G401 (cell line): ENCODE measurements at regions not wholly inside any gene's neighbourhood (a gene's known extent, or its start where the extent isn't known, plus 50 kb on each side); places are given as distances from the start of the nearest gene placed in this dataset.

Experiments
- DNase-seq: peaks from one replicate; pipeline ENCODE4 v3.0.0-alpha.2; 2015; ENCODE audit warnings: low spot score
- in situ Hi-C: cut with HindIII; loops from 2 replicates; pipeline ENCODE4 v1.10.0; 2016; ENCODE audit warnings: low sequenced_read_pairs, mixed read lengths

GRCh38 chr12:105453316-105453715, 122.8 kb downstream of the C12orf75 start:
- in situ Hi-C loops = no loop called here

GRCh38 chr12:105454688-105455087, 124.2 kb downstream of the C12orf75 start:
- no peak for DNase-seq
- in situ Hi-C loops = no loop called here

More at GRCh38 chr12:105453316-105453715, 122.8 kb downstream of the C12orf75 start:
- no peak for DNase-seq

GRCh38 chr12:105455261-105455660, 124.8 kb downstream of the C12orf75 start:
- DNase-seq = no peak
- in situ Hi-C loops = no loop called here

- peak; percentile 63 for DNase-seq
- in situ Hi-C loops = no loop called here
These were observed 126.5 kb downstream of the C12orf75 start for GRCh38 chr12:105457026-105457425.

- in situ Hi-C loops = no loop called here
- no peak for DNase-seq
These were observed 129.4 kb downstream of the C12orf75 start for GRCh38 chr12:105459760-105460330.

GRCh38 chr12:105461271-105461943, 130.9 kb downstream of the C12orf75 start:
- in situ Hi-C loops = no loop called here
- no peak for DNase-seq

GRCh38 chr12:105461944-105462762, 131.7 kb downstream of the C12orf75 start:
- in situ Hi-C loops = no loop called here

GRCh38 chr12:105462831-105463230, 132.3 kb downstream of the C12orf75 start:
- in situ Hi-C loops = no loop called here
- no peak for DNase-seq

More at GRCh38 chr12:105461944-105462762, 131.7 kb downstream of the C12orf75 start:
- DNase-seq = no peak

- in situ Hi-C loops = no loop called here
These were observed 133.9 kb downstream of the C12orf75 start for GRCh38 chr12:105464406-105464805.

GRCh38 chr12:105466231-105466900, 135.9 kb downstream of the C12orf75 start:
- no peak for DNase-seq
- in situ Hi-C loops = no loop called here

More at GRCh38 chr12:105464406-105464805, 133.9 kb downstream of the C12orf75 start:
- DNase-seq = no peak

GRCh38 chr12:105466901-105467598, 136.6 kb downstream of the C12orf75 start:
- in situ Hi-C loops = no loop called here

GRCh38 chr12:105467710-105468366, 137.3 kb downstream of the C12orf75 start:
- no peak for DNase-seq
- in situ Hi-C loops = no loop called here

More at GRCh38 chr12:105466901-105467598, 136.6 kb downstream of the C12orf75 start:
- DNase-seq = no peak

GRCh38 chr12:105468464-105468863, 138.0 kb downstream of the C12orf75 start:
- no peak for DNase-seq
- in situ Hi-C loops = no loop called here

GRCh38 chr12:105469211-105469610, 138.7 kb downstream of the C12orf75 start:
- DNase-seq = no peak
- in situ Hi-C loops = no loop called here

GRCh38 chr12:105469701-105470100, 139.2 kb downstream of the C12orf75 start:
- in situ Hi-C loops = no loop called here
- no peak for DNase-seq

GRCh38 chr12:105470102-105470501, 139.6 kb downstream of the C12orf75 start:
- in situ Hi-C loops = no loop called here

GRCh38 chr12:105470601-105471000, 140.1 kb downstream of the C12orf75 start:
- DNase-seq = no peak
- in situ Hi-C loops = no loop called here

More at GRCh38 chr12:105470102-105470501, 139.6 kb downstream of the C12orf75 start:
- DNase-seq = no peak

- DNase-seq = no peak
- in situ Hi-C loops = no loop called here
These were observed 144.2 kb downstream of the C12orf75 start for GRCh38 chr12:105474672-105475071.
